SW480 (cell line): ENCODE measurements at regions not wholly inside any gene's neighbourhood (a gene's known extent, or its start where the extent isn't known, plus 50 kb on each side); places are given as distances from the start of the nearest gene placed in this dataset.

Source experiments
- DNase-seq: peaks from one replicate; pipeline ENCODE4 v3.0.0-alpha.2; 2016; ENCODE audit warnings: low spot score

DNA sequence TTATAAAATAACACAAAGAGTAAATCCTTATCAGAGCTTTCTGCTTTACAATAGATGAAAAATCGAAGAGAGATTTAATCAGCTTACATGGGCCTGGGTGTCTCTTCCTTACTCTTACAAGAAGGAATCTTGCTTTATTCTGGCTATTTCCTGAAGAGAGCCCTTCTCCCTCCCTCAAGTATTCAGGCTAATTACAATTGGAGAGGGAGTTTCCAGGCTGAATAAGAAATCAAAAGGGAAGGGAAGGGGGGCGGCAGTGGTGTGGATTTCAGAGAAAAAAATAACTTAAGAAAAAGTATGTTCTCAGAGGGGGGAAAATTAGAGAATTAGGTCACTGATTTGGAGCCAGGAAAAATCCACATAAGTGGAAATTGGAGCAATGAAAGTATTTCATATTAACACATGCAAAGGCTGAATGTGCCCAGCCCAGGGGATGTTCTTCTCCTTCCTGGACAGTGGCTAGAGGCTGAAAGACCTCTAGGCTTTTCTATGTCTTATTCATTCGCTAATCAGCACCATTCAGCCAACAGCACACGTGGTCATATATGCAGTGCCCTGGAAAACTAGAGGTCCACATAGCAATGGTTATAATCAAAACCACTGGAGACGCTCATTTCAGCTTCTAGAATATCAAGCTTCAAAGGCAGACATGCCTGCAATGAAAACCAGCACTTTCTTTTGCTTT is 158.9 kb upstream of the BTG1 start:
- no peak for DNase-seq

DNA sequence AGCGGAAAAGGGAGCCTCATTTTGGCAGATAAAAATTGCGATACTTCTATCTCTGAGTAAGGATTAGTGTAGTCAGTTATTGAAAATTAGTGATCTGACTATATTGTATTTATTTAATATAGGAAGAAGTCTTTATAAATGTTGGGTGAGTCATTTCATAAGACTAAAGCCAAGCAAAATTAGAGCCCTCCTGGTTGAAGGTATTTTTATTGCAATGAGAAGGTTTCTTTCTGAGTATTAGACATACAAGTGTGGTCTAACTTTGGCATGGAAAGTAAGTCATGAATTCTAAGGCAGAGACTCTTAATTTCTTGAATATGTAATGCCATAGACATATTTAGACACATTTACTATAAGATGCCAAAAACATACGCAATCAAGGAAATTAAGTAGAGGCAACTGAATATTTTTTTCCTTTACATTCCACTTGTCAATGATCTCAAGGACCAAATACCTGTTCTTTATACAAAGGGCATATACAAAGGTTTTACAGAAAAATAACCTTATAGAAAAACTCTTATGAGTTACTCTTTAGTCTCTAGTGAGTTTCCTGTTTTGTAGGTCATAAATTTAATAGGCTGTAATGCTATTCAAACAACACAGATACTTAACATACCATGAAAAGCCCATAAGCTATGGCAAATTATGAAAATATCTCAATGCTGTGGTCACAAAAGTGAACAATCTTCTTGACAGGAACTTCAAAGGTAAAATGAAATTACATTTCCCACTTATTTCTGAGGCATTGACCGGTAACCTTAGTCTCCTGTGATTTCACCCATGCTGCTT is 156.6 kb upstream of the BTG1 start:
- no peak for DNase-seq

DNA sequence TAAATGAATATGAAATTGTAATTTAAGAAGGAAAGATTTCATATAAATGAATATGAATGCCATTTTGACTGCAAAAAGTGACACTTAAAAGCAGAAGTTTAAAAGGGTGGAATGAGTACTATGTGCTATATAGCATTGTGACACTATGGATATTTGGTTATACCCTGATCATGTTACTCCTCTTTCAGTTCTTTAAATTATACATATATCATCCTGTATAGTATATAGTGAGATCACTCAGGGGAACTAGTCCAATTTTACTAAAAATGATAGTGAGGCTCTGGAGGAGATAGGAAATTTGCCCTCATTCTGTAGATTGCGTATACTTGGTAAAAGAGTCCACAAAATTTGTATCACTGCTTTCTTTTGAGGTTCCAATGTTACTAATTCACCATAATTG is 155.7 kb upstream of the BTG1 start:
- DNase-seq, result no peak

DNA sequence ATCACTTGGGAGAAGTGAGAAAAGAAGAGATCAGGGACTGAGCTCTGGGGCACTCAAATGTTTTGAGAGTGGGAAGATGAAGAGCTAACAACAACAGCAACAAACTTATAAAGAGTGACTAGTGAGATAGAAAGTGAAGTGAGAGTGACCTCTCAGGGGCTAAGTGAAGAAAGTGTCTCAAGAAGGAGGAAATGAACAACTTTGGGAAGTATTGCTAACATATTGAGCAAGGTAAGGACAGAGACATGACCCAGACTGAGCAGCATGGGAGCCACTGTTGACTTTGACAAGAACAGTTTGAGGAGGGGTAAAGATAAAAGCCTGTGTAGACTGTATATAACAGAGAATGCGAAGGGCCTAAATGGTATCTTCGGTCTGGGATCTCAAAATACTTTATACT is 155.1 kb upstream of the BTG1 start:
- DNase-seq, result no peak

DNA sequence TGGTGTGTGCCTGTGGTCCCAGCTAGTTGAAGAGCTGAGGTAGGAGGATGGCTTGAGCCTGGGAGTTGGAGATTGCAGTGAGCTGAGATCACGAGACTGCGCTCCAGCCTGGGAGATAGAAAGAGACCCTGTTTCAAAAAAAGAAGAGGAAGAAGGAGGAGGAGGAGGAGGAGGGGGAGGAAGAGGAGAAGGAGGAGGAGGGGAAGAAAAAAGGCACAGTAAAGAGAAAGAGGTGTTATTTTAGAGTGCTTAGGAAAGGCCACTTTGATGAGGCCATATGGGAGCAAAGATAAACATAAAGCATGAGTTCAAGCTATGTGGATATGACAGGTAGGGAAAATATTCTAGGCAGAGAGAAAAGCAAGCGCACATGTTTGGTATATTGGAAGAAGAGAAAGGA is 154.1 kb upstream of the BTG1 start:
- no peak for DNase-seq

DNA sequence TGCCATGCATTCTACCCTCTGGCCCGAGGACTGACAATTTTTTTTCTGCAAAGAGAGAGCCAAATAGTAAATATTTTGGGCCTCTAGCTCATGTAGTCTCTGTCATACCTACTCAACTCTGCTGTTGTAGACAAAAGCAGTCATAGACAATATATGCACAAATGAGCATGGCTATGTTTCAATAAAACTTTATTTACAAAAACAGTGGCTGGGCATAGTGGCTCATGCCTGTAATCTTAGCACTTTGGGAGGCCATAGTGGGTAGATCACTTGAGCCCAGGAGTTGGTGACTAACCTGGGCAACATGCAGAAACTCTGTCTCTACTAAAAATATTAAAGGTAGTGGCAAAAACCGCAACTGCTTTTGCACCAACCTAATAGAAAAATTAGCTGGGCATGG is 153.7 kb upstream of the BTG1 start:
- DNase-seq, result no peak

DNA sequence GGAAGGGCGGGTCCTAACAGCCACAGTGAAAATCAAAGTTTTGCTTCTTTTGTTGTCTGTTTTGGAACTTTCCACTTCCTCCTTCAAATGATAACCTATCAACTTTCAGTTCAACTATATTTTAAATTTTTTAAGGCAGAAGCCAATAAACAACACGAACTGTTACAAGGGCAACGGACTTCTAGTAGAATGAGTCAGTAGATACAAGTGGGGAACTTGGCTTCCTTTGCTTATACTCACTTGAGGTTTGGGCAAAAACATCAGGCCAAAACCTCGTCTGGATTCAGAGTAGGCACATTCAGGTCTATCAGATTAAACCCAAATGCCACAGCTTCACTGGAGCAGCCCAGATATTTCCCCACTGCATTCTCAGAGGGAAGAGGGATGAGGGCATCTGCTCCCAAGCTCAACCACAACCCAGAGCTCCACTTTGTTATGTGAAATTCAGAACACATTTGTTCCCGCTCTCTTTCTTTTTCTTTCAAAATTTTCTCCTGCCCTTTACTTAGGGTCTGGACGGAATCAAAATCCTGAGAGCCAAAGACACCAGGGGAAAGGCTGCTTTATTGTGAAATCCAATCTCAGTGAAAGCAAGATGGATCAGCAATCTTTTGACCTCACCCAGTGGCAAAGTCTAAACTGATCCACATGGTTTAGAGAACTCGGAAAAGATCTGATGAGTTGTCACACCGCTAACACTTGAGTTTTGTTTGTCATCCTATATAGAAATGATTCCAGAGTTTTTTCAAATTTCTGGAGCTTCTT is 152.5 kb upstream of the BTG1 start:
- no peak for DNase-seq

DNA sequence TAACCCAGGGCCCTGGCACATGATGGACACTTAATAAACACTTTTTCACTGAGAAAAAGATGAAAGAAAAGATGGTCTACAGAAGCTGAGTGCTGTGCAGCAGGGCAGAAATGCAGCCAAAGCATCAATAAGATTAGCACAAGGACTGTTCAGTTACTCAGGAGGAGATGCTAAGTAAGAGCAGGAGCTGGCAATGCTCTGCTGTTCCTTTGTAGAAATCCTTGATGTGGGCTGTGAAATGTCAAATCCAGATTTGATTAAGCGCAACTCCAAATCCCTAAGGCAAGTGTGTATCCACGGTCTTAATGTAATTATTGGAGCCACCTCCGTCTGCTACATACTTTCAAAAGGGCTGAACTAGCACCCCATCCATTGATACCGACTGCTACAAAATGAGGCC is 151.8 kb upstream of the BTG1 start:
- no peak for DNase-seq

DNA sequence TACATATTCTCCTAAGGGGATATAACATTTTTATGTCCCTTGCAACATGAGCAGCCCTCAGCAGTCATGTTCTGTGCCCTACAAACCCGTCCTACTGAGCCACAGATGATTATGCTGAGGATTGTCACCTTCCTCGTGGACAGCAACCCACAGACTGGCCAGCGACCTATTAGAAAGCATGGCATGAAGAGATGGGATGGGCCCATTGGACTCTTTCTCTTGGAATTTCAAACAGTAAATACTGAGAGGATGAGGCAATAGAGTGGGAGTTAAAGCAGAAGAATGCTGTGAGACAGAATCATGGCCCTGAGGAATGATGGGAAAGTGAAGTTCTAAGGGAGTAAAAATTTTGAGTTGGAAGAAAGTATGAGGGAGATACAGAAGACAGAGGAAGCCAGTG is 149.9 kb upstream of the BTG1 start:
- DNase-seq, result no peak

DNA sequence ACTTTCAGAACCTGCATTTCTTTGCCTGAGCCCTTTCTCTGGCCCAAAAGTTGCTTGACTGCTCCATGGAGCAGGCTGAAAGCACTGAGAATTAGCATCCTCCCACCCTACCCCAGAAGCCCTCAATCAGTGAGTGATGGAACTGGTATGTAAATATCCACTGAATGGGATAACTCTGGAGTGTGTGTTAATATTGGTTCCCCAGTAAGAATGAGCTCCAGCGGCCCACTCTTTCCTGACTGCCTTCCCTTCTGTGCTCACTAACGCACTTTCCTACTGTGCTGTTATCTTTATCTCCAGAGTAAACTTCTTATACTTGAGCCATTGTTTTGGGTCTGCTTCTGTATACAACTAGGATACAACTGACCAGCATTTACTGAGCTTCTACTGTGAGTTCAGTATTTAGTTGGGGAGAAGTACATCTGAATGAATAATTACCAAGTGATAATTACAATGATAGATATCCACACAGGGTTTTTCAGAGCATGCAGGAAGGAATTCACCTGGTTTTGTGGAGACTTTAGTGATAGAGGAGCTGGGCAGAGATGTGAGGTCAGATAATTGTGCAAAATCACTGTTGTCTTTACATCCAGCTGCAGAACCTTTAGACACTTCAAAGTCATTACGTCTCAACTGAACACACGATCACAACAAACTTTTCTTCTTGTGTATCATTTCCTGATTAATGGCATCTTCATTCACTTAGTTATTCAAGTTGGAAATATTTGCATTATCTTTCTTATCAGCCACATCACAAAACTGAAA is 149.2 kb upstream of the BTG1 start:
- no peak for DNase-seq

DNA sequence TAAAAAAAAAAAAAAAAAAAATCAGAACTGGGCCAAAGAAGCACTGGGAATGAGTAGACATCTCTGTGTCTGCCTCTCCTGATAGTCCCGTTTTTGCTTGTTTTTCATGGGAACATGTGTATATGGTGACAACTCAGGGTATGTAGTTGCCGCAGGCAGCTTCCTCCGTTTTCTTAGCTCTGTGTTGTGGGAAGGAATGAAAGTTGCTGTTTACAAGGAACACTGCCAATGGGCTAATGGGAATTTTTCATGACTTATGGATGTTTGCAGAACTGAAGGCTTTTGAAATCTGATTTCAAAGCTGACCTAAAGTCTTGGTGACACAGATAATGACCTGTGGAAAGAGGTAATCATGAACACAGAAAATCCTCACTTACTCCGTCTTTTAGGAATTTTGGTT is 146.4 kb upstream of the BTG1 start:
- DNase-seq, result no peak

DNA sequence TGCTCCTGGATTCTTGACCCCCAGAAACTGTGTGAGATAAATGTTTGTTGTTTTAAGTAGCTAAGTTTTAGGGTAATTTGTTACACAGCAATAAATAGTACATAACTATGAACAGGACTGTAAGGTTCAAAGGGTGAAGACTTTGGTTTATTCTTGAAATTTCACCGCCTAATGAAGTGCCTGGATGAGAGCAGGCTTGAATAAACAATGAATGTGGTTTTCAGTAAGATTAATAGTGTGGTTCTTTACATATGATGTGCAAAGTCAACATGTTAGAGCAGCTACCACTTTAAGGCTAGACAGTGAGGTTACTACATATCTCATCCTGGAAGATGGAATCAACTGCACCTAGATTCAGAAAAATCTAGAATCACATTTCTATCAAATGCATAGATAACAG is 145.2 kb upstream of the BTG1 start:
- DNase-seq, result no peak

DNA sequence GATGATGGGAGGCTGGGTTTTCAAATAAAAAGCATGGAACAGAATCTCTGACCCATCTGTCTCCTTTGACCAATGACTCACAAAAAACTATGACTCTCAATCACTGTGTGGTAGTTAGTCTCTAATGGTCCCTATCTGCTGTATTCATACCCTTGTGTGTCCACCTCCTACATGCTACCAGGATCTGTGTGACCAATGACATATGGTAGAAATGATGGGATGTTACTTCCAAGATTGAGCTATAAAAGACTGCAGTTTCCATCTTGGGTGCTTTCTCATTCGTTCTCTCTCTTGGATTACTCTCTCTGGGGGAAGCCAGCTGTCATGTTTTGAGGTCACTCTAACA is 144.7 kb upstream of the BTG1 start:
- no peak for DNase-seq

DNA sequence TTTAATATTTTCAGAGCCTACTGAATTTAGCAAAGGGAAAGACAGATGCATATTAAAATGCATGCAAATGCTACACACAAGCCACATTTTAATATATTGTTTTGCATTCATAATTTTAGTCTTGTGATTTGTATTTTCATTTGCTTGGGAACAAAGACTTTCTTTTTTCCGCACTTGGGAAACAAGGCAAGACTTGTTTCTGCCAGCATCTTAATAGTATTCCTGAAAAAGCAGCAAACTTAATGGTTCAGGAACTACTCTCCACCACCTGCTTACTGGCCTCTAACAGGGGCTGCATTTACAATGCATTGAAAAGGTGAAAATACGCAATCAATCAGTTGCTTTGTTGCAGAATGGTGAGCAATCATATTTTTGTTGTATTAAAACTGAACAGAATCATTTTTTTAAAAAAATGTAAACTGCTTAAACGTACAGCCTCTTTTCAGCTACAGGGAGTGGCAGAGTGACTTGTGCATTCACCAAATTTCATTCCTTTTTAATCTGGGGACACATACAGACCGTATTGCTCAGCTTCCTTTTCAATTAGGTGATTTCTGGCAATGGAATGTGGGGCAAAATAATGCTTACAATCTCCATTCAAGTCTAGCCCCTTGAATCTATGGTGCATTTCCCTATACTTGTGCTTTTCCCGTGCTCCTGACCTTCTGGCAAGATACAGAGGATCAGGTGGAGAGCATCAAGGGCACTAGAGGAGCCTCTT is 144.1 kb upstream of the BTG1 start:
- no peak for DNase-seq

DNA sequence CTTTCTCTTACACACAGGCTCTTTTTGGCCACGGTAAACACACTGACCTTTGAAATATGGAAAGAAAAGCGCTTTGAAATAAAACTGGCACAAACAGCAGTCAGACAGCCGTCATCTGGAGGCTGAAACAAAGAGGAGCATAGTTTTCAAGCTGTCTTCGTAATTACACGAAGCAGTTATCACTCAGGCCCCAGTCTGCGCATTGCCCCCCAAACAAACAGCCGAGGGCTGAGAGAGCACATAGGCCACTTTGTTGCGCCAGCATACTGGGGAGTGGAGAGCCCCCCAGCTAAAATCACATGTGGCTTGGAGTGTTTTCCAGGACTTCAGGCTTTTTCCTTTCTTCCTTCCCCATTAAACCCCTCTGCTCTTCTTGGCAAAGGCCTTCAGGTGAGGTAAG is 142.9 kb upstream of the BTG1 start:
- DNase-seq, result no peak

DNA sequence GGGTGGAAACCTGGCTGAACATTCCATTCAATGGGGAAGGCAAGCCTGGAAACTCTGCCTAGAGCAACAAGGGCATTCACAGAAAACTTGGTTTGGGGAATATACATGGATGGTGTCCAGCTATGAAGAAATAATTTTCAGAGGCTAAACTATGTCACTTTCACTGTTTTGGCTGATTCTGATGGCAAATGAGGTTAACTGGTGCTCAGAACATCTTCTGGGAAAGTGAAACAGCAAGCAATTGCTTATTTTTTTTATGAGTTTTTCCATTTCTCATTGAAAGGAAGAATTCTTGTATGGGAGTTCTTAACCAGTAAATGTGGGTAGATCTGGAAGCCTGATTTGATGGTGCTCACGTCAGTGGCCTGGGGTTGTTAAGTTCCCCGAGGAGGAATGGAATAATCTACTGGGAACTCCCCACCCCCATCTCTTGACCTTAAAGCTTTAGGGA is 132.8 kb upstream of the BTG1 start:
- no peak for DNase-seq

DNA sequence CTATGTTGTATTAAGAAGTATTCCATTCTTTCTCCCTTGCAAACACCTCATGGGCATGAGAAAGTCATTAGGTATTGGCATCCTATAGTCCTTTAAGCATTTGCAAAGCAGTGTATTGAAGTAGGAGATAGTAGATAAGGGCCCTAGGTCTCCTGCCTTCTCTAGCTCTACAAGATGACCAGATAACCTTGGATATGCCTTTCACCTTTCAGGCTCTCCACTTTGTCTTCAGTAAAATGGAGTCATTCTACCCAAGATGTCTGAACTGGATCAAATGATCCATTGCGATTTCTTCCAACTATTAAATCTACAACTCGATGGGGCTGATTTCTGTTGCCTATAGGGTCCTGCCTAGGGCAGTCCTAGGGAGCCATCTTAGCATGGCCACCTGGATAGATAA is 132.1 kb upstream of the BTG1 start:
- DNase-seq, result no peak

DNA sequence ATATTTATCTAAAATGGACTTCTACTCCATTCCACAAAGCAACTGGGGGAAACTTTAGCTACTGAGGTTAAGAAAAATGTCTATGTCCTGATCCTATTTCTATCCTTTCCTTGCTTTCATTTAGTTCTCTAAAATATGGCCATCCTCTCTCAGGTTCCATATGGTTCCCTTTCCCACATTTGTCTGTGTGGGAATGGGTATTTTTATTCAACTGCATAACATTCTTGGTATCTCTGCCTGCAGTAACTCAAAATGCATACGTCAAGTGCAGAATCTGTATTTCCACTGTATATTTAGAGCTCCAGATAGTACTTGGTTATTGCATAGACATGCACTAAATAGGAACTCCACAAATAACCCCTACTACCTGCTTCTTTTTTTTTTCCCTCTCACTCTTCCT is 130.6 kb upstream of the BTG1 start:
- no peak for DNase-seq

DNA sequence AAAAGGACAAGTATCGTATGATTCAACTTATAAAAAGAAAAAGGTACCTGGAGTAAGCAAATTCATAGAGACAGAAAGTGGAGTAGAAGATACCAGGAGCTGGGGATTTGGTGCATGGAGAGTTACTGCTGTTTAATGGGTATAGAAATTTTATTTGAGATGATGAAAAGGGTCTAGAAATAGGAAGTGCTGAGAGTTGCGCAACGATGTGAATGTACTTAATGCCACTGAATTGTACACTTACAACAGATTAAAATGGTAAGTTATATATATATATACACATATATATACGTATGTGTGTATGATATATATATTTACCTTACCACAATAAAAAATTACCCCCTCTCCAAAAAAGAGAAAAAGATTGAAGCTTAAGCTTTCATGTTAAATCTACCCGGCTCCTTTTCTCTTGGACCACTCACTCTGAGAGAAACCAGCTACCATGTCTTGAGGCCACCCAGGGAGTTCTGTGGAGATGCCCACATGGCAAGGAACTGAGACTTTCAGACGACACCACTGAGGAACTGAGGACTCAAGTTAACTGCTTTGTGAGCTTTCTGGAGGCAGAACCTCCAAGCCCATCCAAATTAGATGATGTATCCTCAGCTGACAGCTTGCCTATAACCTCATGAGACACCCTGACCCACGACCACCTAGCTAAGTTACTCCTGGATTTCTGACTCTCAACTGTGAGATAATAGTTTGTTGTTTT is 130.0 kb upstream of the BTG1 start:
- DNase-seq, result no peak

DNA sequence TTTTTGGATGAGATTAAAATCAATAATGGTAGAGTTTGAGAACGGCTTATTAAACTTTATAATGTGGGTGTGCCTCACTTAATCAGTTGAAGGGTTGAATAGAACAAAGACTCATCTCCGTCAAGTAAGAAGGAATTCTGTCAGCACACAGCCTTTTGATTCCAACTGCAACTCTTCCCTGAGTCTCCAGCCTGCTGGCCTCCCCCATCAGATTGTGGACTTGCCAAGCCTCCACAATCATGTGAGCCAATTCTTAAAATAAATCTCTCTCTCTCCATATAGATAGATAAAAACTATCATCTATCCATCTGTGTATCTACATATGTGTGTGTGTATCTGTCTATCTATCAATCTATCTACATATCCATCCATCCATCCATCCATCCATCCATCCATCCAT is 127.4 kb upstream of the BTG1 start:
- DNase-seq, result no peak
